GM12873 (cell line): ENCODE measurements at regions not wholly inside any gene's neighbourhood (a gene's known extent, or its start where the extent isn't known, plus 50 kb on each side); places are given as distances from the start of the nearest gene placed in this dataset.

Experiments used
- CTCF ChIP-seq: IDR thresholded peaks from 2 replicates; pipeline ENCODE4 v1.5.1; 2012; ENCODE audit warnings: low read depth, mild to moderate bottlenecking, moderate library complexity, low read length, control low read depth; ENCODE audit not compliant: insufficient read depth; ENCODE audit errors: missing control alignments

DNA sequence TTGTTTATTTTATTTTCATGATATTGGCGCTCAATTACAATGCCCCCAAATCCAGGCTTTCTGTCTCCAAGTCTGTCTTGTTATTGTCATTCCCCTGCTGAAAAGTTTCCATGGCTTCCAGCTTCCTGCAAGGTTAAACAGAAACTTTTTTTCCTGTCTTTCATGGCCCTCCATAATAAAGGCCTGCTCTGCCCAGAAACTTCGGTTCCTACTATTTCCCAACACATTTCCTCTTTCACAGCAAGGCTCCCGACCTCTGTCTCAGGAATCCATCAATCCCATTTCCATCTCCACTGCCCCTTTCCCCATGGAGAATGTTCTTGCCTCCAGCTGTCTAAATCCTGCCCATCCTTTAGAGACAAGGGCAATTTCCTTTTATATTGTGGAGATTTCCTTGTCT is 365.2 kb upstream of the JARID2 start:
- TF ChIP-seq CTCF, result no peak

DNA sequence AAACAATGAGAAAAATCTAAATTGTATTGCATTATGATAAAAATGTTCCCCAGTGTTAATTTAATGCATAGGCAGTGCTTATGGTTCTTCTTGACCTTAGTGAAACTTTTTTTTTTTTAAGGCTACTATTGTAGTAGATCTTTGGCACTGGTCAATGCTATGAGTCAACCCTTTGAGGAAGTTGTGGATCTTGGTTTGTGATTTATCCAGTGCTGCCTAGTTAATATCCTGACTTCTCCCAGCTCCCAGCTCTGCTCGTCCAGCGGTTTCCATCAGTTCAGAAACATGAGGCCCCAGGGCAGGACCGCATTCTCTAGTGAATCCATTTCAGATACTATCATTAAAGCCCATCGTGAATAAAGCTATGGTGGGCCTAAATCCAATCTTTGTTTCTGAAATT is 364.5 kb upstream of the JARID2 start:
- no peak for TF ChIP-seq CTCF

- no peak for TF ChIP-seq CTCF
Measured at GRCh38 chr6:14882394-14883026, 363.4 kb upstream of the JARID2 start.

- TF ChIP-seq CTCF, result no peak
Measured at GRCh38 chr6:14883921-14884320, 361.9 kb upstream of the JARID2 start.

GRCh38 chr6:14885498-14885897 is 360.4 kb upstream of the JARID2 start:
- TF ChIP-seq CTCF, result no peak

DNA sequence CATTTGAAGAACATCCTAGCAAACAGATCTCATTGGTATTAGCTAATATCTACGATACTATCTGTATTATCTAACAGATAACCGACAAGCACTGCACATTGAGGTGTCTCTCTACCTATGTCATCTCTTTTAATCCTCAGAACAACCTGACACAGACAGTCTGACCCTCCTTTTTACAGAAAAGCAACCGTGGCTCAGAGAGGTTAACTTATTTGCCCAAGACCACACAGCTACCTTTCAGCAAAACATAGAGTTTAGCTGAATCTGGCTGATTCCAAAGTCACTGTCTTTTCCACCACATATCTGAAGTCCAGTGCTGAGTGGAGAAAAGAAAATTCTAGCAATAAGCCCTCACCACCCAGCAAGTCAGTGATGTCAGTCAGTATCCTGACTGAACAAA is 358.7 kb upstream of the JARID2 start:
- TF ChIP-seq CTCF, result no peak

- TF ChIP-seq CTCF, result no peak
Measured at GRCh38 chr6:14887986-14888574, 357.8 kb upstream of the JARID2 start.

DNA sequence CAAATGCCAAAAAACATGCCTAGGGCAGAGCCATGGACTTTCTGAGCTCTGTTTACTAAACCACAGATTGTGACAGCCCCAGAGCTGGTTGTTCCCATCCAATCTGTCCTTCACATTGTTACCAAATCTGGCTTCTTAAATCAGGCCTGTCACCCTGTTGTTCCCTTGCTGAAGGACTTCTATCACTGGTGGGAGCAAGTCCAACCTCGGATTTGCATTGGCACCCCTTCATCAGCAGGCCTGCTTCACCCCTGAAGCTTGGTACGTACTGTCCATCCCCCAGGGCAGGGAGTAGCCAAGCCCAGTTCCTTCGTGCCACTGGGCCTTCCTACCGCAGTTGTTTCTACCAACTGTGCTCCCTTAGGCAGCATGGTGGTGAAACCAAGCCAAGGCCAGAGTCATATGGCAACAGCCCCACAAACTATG is 357.3 kb upstream of the JARID2 start:
- TF ChIP-seq CTCF, result no peak
